HEK293 (cell line): ENCODE measurements at regions not wholly inside any gene's neighbourhood (a gene's known extent, or its start where the extent isn't known, plus 50 kb on each side); places are given as distances from the start of the nearest gene placed in this dataset.
"Not testable (repeated sequence)": the region's sequence is repeated elsewhere in the genome, so short reads cannot be mapped to it uniquely, and the experiment has no call there.

Experiments used
- CTCF ChIA-PET: fragments of 350-600 bp; formaldehyde crosslinking; extraction: SDS; loops from one replicate; lab custom pipeline; 2021; ENCODE audit warnings: antibody characterized with exemption; lab: Yijun Ruan, JAX
- POLR2A ChIA-PET: fragments of 300-600 bp; formaldehyde crosslinking; extraction: SDS; loops from one replicate; lab custom pipeline; 2020; ENCODE audit warnings: antibody characterized with exemption, inconsistent platforms; lab: Yijun Ruan, JAX
- H3K27ac ChIP-seq: fragments of 200-500 bp; sonication (Bioruptor generic); 2 replicates; pipeline ENCODE4 v1.5.1; 2014; ENCODE audit warnings: low read depth, low read length, control low read depth, inconsistent platforms; ENCODE audit errors: extremely low read depth
- H3K36me3 ChIP-seq, 2 experiments: fragments of 200-500 bp in 1 of 2; sonication (Bioruptor generic) in 1 of 2; 1 replicate in 1 of 2; 2 replicates in 1 of 2; pipeline ENCODE4 v1.5.1; 2014 to 2017; ENCODE audit warnings: inconsistent platforms in 2 of 2, low read length in 2 of 2; ENCODE audit not compliant: control insufficient read depth in 2 of 2, insufficient read depth in 1 of 2
- H3K4me1 ChIP-seq: fragments of 200-500 bp; sonication (Bioruptor generic); 2 replicates; pipeline ENCODE4 v1.5.1; 2014; ENCODE audit warnings: mild to moderate bottlenecking, low read length, inconsistent platforms; ENCODE audit not compliant: control insufficient read depth, insufficient read depth
- H3K4me3 ChIP-seq: 2 replicates; pipeline ENCODE4 v1.5.1; 2011; ENCODE audit warnings: low read depth, mild to moderate bottlenecking, control low read depth, low read length, moderate library complexity
- H3K9me3 ChIP-seq: fragments of 200-500 bp; sonication (Bioruptor generic); 2 replicates; pipeline ENCODE4 v1.5.1; 2014; ENCODE audit warnings: low read depth, low read length, inconsistent platforms; ENCODE audit not compliant: control insufficient read depth, insufficient read depth
- MYNN ChIP-seq: fragments of 450-650 bp; formaldehyde crosslinking; IDR thresholded peaks from 2 replicates; pipeline ENCODE4 v1.5.1; 2016; ENCODE audit warnings: missing biosample characterization, missing genetic modification characterization, borderline replicate concordance
- REPIN1 ChIP-seq: fragments of 450-650 bp; formaldehyde crosslinking; IDR thresholded peaks from 2 replicates; pipeline ENCODE4 v1.5.1; 2017; ENCODE audit warnings: missing biosample characterization, missing genetic modification characterization, low read depth
- ZBTB20 ChIP-seq: fragments of 450-650 bp; formaldehyde crosslinking; IDR thresholded peaks from 2 replicates; pipeline ENCODE4 v1.5.1; 2016; ENCODE audit warnings: missing biosample characterization, missing genetic modification characterization
- ZFP69B ChIP-seq: fragments of 450-650 bp; formaldehyde crosslinking; IDR thresholded peaks from 2 replicates; pipeline ENCODE4 v1.5.1; 2016; ENCODE audit warnings: missing biosample characterization, missing genetic modification characterization
- ZNF10 ChIP-seq: fragments of 450-650 bp; formaldehyde crosslinking; IDR thresholded peaks from 2 replicates; pipeline ENCODE4 v1.5.1; 2017; ENCODE audit warnings: missing biosample characterization, missing genetic modification characterization
- ZNF157 ChIP-seq: fragments of 450-650 bp; formaldehyde crosslinking; IDR thresholded peaks from 2 replicates; pipeline ENCODE4 v1.5.1; 2016; ENCODE audit warnings: missing biosample characterization, missing genetic modification characterization
- ZNF221 ChIP-seq: fragments of 450-650 bp; formaldehyde crosslinking; IDR thresholded peaks from 2 replicates; pipeline ENCODE4 v1.5.1; 2017; ENCODE audit warnings: missing biosample characterization, missing genetic modification characterization, borderline replicate concordance
- ZNF26 ChIP-seq: fragments of 450-650 bp; formaldehyde crosslinking; IDR thresholded peaks from 2 replicates; pipeline ENCODE4 v1.5.1; 2016; ENCODE audit warnings: missing biosample characterization, missing genetic modification characterization
- ZNF404 ChIP-seq: fragments of 450-650 bp; formaldehyde crosslinking; IDR thresholded peaks from 2 replicates; pipeline ENCODE4 v1.5.1; 2017; ENCODE audit warnings: missing biosample characterization, missing genetic modification characterization
- ZNF416 ChIP-seq: fragments of 450-650 bp; formaldehyde crosslinking; IDR thresholded peaks from 2 replicates; pipeline ENCODE4 v1.5.1; 2016; ENCODE audit warnings: missing biosample characterization, missing genetic modification characterization
- ZNF544 ChIP-seq: fragments of 450-650 bp; formaldehyde crosslinking; IDR thresholded peaks from 2 replicates; pipeline ENCODE4 v1.5.0; 2017; ENCODE audit warnings: missing biosample characterization, missing genetic modification characterization
- ZNF571 ChIP-seq: fragments of 450-650 bp; formaldehyde crosslinking; IDR thresholded peaks from 2 replicates; pipeline ENCODE4 v1.5.0; 2017; ENCODE audit warnings: missing biosample characterization, missing genetic modification characterization
- ZNF624 ChIP-seq: fragments of 450-650 bp; formaldehyde crosslinking; IDR thresholded peaks from 2 replicates; pipeline ENCODE4 v1.5.1; 2017; ENCODE audit warnings: missing biosample characterization, missing genetic modification characterization
- ZNF768 ChIP-seq: fragments of 450-650 bp; formaldehyde crosslinking; IDR thresholded peaks from 2 replicates; pipeline ENCODE4 v1.5.1; 2018; ENCODE audit warnings: missing biosample characterization, mild to moderate bottlenecking, missing genetic modification characterization
- ZNF777 ChIP-seq: fragments of 450-650 bp; formaldehyde crosslinking; IDR thresholded peaks from 2 replicates; pipeline ENCODE4 v1.5.1; 2017; ENCODE audit warnings: missing biosample characterization, missing genetic modification characterization, borderline replicate concordance
- ZNF843 ChIP-seq: fragments of 450-650 bp; formaldehyde crosslinking; IDR thresholded peaks from 2 replicates; pipeline ENCODE4 v1.5.1; 2016; ENCODE audit warnings: missing biosample characterization, missing genetic modification characterization
- ZSCAN4 ChIP-seq: fragments of 450-650 bp; formaldehyde crosslinking; IDR thresholded peaks from 2 replicates; pipeline ENCODE4 v1.5.1; 2017; ENCODE audit warnings: missing biosample characterization, missing genetic modification characterization
- TF ChIP-seq, protein P1 (sequence below): fragments of 450-650 bp; IDR thresholded peaks from 2 replicates; pipeline ENCODE4 v1.5.1; 2018; ENCODE audit warnings: missing biosample characterization, missing genetic modification characterization
- TF ChIP-seq, protein P2 (sequence below): fragments of 450-650 bp; formaldehyde crosslinking; IDR thresholded peaks from 2 replicates; pipeline ENCODE4 v1.5.1; 2016; ENCODE audit warnings: missing biosample characterization, missing genetic modification characterization
- TF ChIP-seq, protein P3 (sequence below): fragments of 450-650 bp; formaldehyde crosslinking; IDR thresholded peaks from 2 replicates; pipeline ENCODE4 v1.5.1; 2016; ENCODE audit warnings: missing biosample characterization, missing genetic modification characterization
- TF ChIP-seq, protein P4 (sequence below): fragments of 450-650 bp; formaldehyde crosslinking; IDR thresholded peaks from 2 replicates; pipeline ENCODE4 v1.5.1; 2016; ENCODE audit warnings: missing biosample characterization, missing genetic modification characterization, borderline replicate concordance
- TF ChIP-seq, protein P5 (sequence below): fragments of 450-650 bp; formaldehyde crosslinking; IDR thresholded peaks from 2 replicates; pipeline ENCODE4 v1.5.1; 2017; ENCODE audit warnings: missing biosample characterization, mild to moderate bottlenecking, missing genetic modification characterization, moderate library complexity

DNA sequence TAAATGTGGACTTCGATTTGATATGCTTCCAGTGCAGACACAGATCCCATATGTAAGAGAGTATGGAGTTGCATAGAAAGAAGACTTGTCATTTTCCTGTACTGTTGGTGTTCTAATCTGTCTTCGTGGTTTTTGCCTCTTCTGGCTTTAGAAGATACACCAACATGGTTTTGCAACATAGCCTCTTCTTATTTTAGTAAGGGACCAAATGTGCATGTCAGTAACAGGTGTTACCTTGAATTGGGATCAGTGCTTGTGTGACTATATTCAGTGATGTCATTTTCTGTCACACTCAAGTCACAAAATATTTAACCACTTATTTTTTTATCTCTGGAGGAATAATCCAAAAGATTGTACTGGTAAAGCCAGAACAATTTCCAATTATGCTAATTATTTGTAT is 140.4 kb downstream of the SNRPN start:
- TF ChIP-seq ZNF221 (tag by site-specific recombination) (no peak), ZNF544 (tag by site-specific recombination) (no peak), ZNF10 (tag by site-specific recombination) (no peak)
- Histone ChIP-seq H3K4me1 (no peaks in the 10 kb centered on the region), H3K4me3 (no peak overlapping the region), H3K9me3 (no peaks in the 10 kb centered on the region), H3K36me3 (no peaks in the 10 kb centered on the region), H3K27ac (no peak overlapping the region)
- ChIA-PET POLR2A (no interaction called here), CTCF (no interaction called here)

DNA sequence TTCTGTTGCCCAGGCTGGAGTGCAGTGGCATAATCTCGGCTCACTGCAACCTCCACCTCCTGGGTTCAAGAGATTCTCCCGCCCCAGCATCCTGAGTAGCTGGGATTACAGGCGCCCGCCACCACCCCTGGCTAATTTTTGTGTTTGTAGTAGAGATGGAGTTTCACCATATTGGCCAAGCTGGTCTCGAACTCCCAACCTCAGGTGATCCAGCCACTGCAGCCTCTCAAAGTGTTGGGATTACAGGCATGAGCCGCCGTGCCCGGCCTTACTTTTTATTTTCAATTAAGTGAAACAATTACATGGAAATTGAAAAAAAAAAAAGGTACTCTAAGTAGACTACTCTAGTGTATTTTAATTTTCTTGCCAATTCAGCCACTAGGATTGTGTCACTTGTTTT is 145.2 kb downstream of the SNRPN start:
- CTCF ChIA-PET, H3K4me1 ChIP-seq, POLR2A ChIA-PET, H3K27ac ChIP-seq, H3K4me3 ChIP-seq, H3K9me3 ChIP-seq, H3K36me3 ChIP-seq: not testable (repeated sequence)

DNA sequence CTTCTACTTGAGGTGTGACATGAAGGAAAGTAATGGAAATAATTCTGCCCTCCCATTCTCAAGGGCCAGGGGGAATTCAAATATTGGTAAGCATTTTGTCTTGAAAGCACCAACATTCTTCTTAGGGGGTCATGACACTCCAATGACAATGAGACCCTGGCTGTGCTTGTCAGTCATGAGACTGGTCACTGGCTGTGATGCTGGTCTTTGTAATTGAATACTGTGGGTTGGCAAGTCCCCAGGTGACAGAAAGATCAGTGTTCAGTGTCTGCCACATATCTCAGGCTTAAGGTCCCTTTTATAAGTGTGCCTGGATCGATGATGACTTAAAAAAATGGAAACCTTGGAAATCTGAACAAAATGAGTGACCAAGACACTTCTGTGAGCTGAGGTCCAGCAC is 151.4 kb downstream of the SNRPN start:
- H3K4me1 ChIP-seq = no peaks in the 10 kb centered on the region
- H3K9me3 ChIP-seq = no peaks in the 10 kb centered on the region
- ChIA-PET CTCF (no interaction called here), POLR2A (no interaction called here)
- no peaks in the 10 kb centered on the region for H3K36me3 ChIP-seq
- TF ChIP-seq ZNF404 (tag by site-specific recombination) = no peak
- TF ChIP-seq REPIN1 (tag by site-specific recombination) = no peak
- TF ChIP-seq ZNF571 (tag by site-specific recombination) = no peak
- TF ChIP-seq, protein P1, sequence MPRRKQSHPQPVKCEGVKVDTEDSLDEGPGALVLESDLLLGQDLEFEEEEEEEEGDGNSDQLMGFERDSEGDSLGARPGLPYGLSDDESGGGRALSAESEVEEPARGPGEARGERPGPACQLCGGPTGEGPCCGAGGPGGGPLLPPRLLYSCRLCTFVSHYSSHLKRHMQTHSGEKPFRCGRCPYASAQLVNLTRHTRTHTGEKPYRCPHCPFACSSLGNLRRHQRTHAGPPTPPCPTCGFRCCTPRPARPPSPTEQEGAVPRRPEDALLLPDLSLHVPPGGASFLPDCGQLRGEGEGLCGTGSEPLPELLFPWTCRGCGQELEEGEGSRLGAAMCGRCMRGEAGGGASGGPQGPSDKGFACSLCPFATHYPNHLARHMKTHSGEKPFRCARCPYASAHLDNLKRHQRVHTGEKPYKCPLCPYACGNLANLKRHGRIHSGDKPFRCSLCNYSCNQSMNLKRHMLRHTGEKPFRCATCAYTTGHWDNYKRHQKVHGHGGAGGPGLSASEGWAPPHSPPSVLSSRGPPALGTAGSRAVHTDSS (tag by site-specific recombination) = no peak
- TF ChIP-seq, protein P2, sequence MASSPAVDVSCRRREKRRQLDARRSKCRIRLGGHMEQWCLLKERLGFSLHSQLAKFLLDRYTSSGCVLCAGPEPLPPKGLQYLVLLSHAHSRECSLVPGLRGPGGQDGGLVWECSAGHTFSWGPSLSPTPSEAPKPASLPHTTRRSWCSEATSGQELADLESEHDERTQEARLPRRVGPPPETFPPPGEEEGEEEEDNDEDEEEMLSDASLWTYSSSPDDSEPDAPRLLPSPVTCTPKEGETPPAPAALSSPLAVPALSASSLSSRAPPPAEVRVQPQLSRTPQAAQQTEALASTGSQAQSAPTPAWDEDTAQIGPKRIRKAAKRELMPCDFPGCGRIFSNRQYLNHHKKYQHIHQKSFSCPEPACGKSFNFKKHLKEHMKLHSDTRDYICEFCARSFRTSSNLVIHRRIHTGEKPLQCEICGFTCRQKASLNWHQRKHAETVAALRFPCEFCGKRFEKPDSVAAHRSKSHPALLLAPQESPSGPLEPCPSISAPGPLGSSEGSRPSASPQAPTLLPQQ (tag by site-specific recombination) = no peak
- TF ChIP-seq, protein P3, sequence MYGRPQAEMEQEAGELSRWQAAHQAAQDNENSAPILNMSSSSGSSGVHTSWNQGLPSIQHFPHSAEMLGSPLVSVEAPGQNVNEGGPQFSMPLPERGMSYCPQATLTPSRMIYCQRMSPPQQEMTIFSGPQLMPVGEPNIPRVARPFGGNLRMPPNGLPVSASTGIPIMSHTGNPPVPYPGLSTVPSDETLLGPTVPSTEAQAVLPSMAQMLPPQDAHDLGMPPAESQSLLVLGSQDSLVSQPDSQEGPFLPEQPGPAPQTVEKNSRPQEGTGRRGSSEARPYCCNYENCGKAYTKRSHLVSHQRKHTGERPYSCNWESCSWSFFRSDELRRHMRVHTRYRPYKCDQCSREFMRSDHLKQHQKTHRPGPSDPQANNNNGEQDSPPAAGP (tag by site-specific recombination) = no peak
- no peak for TF ChIP-seq ZNF843 (tag by site-specific recombination)
- TF ChIP-seq ZNF26 (tag by site-specific recombination) = no peak
- no peak for TF ChIP-seq ZNF777
- TF ChIP-seq, protein P4, sequence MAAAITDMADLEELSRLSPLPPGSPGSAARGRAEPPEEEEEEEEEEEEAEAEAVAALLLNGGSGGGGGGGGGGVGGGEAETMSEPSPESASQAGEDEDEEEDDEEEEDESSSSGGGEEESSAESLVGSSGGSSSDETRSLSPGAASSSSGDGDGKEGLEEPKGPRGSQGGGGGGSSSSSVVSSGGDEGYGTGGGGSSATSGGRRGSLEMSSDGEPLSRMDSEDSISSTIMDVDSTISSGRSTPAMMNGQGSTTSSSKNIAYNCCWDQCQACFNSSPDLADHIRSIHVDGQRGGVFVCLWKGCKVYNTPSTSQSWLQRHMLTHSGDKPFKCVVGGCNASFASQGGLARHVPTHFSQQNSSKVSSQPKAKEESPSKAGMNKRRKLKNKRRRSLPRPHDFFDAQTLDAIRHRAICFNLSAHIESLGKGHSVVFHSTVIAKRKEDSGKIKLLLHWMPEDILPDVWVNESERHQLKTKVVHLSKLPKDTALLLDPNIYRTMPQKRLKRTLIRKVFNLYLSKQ = no peak
- TF ChIP-seq ZBTB20 (tag by site-specific recombination) = no peak
- TF ChIP-seq ZNF624 (tag by site-specific recombination) = no peak
- no peak for TF ChIP-seq ZNF768 (tag by site-specific recombination)
- TF ChIP-seq ZNF10 (tag by site-specific recombination) = no peak
- no peak for TF ChIP-seq ZSCAN4
- no peak for TF ChIP-seq ZNF157 (tag by site-specific recombination)
- TF ChIP-seq MYNN (tag by site-specific recombination) = no peak
- TF ChIP-seq, protein P5, sequence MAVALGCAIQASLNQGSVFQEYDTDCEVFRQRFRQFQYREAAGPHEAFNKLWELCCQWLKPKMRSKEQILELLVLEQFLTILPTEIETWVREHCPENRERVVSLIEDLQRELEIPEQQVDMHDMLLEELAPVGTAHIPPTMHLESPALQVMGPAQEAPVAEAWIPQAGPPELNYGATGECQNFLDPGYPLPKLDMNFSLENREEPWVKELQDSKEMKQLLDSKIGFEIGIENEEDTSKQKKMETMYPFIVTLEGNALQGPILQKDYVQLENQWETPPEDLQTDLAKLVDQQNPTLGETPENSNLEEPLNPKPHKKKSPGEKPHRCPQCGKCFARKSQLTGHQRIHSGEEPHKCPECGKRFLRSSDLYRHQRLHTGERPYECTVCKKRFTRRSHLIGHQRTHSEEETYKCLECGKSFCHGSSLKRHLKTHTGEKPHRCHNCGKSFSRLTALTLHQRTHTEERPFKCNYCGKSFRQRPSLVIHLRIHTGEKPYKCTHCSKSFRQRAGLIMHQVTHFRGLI (tag by site-specific recombination) = no peak
- TF ChIP-seq ZNF416 = no peak
- no peak for TF ChIP-seq ZFP69B (tag by site-specific recombination)
- H3K4me3 ChIP-seq = no peak overlapping the region
- no peak overlapping the region for H3K27ac ChIP-seq
